HCT116 (cell line): ENCODE measurements at regions not wholly inside any gene's neighbourhood (a gene's known extent, or its start where the extent isn't known, plus 50 kb on each side); places are given as distances from the start of the nearest gene placed in this dataset.

ENCODE experiments used
- ATAC-seq: fragments of 200-7000 bp; cut with Tn5 transposase; 2 replicates; pipeline ENCODE4 v1.9.1; 2020; ENCODE audit warnings: mild to moderate bottlenecking, moderate library complexity
- BruUV-seq: library from RNA; stranded (reverse); fragments of 400-500 nt; replicated peaks from 2 replicates; lab custom pipeline; 2021; lab: Mats Ljungman, UMichigan
- CTCF ChIA-PET: fragments of 300-600 bp; sonication (Branson Sonifier 250); formaldehyde crosslinking; loops from one replicate; lab custom pipeline; 2021; ENCODE audit warnings: antibody characterized with exemption; lab: Charles Lee
- POLR2A ChIA-PET: fragments of 300-600, 350-600 bp; sonication (Branson Sonifier 250); formaldehyde crosslinking; loops from one replicate; lab custom pipeline; 2021; ENCODE audit warnings: antibody characterized with exemption; lab: Charles Lee
- RAD21 ChIA-PET, 2 experiments: fragments of 300-600 bp; sonication (Branson Sonifier 250); formaldehyde crosslinking; loops; one replicate each; lab custom pipeline; 2023; ENCODE audit warnings: low total read pairs in 2 of 2; ENCODE audit not compliant: uncharacterized antibody in 2 of 2, unreplicated experiment in 2 of 2, low non-redundant PET in 1 of 2; lab: Charles Lee
- DNase-seq: peaks from one replicate; pipeline ENCODE4 v3.0.0-alpha.2; 2010; ENCODE audit warnings: low read depth, low spot score
- H2AFZ ChIP-seq: fragments of 200-600 bp; shearing (Covaris generic), sonication (generic); 2 replicates; pipeline ENCODE4 v1.6.1; 2017; ENCODE audit warnings: low read depth, mixed run types, mixed read lengths, antibody characterized with exemption, low read length; ENCODE audit not compliant: poor library complexity, severe bottlenecking
- H3K27ac ChIP-seq: 2 replicates; pipeline ENCODE4 v1.5.1; 2012; ENCODE audit warnings: low read depth, low read length
- H3K27me3 ChIP-seq: fragments of 200-600 bp; sonication (generic); 2 replicates; pipeline ENCODE4 v1.6.1; 2016; ENCODE audit warnings: mixed run types, low read length, mixed read lengths; ENCODE audit not compliant: insufficient read depth
- H3K36me3 ChIP-seq, 2 experiments: fragments of 200-500 bp in 1 of 2; fragments of 200-600 bp in 1 of 2; sonication (Bioruptor generic) in 1 of 2; sonication (generic) in 1 of 2; 2 replicates each; pipeline versions ENCODE4 v1.5.1 to v1.6.1; 2014 to 2016; ENCODE audit warnings: low read length in 2 of 2, inconsistent platforms in 1 of 2, mixed read lengths in 1 of 2, mixed run types in 1 of 2; ENCODE audit not compliant: insufficient read depth in 2 of 2, control insufficient read depth in 1 of 2
- H3K4me1 ChIP-seq, 2 experiments: fragments of 200-600 bp in 1 of 2; sonication (generic) in 1 of 2; 2 replicates each; pipeline versions ENCODE4 v1.5.1 to v1.6.1; 2012 to 2017; ENCODE audit warnings: low read length in 2 of 2, inconsistent platforms in 1 of 2, mild to moderate bottlenecking in 1 of 2, mixed read lengths in 1 of 2, mixed run types in 1 of 2, moderate library complexity in 1 of 2; ENCODE audit not compliant: insufficient read depth in 2 of 2, control insufficient read depth in 1 of 2
- H3K4me2 ChIP-seq: fragments of 200-600 bp; sonication (generic); 2 replicates; pipeline ENCODE4 v1.6.1; 2017; ENCODE audit warnings: mixed run types, low read length, mixed read lengths
- H3K4me3 ChIP-seq, 2 experiments: fragments of 200-600 bp in 1 of 2; sonication (generic) in 1 of 2; replicated peaks in 1 of 2; 2 replicates each; pipeline ENCODE4 v1.5.1; 2011 to 2016; ENCODE audit warnings: low read length in 2 of 2, control low read depth in 1 of 2, low read depth in 1 of 2, mild to moderate bottlenecking in 1 of 2, mixed read lengths in 1 of 2, mixed run types in 1 of 2
- H3K79me2 ChIP-seq: fragments of 200-600 bp; sonication (generic); 2 replicates; pipeline ENCODE4 v1.6.1; 2017; ENCODE audit warnings: mild to moderate bottlenecking, mixed run types, low read length, moderate library complexity, mixed read lengths; ENCODE audit not compliant: insufficient read depth
- H3K9ac ChIP-seq: fragments of 200-600 bp; sonication (generic); 2 replicates; pipeline ENCODE4 v1.6.1; 2016; ENCODE audit warnings: low read length, mixed read lengths
- H3K9me2 ChIP-seq: fragments of 200-600 bp; sonication (generic), shearing (Covaris generic); 2 replicates; pipeline ENCODE4 v1.6.1; 2017; ENCODE audit warnings: mixed run types, mild to moderate bottlenecking, moderate library complexity; ENCODE audit not compliant: insufficient read depth
- H3K9me3 ChIP-seq, 2 experiments: fragments of 200-500 bp in 1 of 2; fragments of 200-600 bp in 1 of 2; sonication (Bioruptor generic) in 1 of 2; sonication (generic) in 1 of 2; 2 replicates each; pipeline ENCODE4 v1.6.1; 2014 to 2017; ENCODE audit warnings: low read length in 2 of 2, mixed read lengths in 2 of 2, inconsistent platforms in 1 of 2, low read depth in 1 of 2, mild to moderate bottlenecking in 1 of 2, mixed run types in 1 of 2, moderate library complexity in 1 of 2; ENCODE audit not compliant: control insufficient read depth in 1 of 2, insufficient read depth in 1 of 2
- H4K20me1 ChIP-seq: fragments of 200-600 bp; sonication (generic), shearing (Covaris generic); 2 replicates; pipeline ENCODE4 v1.6.1; 2017; ENCODE audit warnings: mixed run types, mild to moderate bottlenecking, moderate library complexity; ENCODE audit not compliant: insufficient read depth
- CBX3 ChIP-seq: IDR thresholded peaks from 2 replicates; pipeline ENCODE4 v1.6.1; 2012; ENCODE audit warnings: low read depth
- CTCF ChIP-seq, 3 experiments: fragments of 200-600 bp in 1 of 3; sonication (generic) in 1 of 3; IDR thresholded peaks in 2 of 3; conservative IDR thresholded peaks in 1 of 3; 2 replicates each; pipeline ENCODE4 v1.5.1; 2012 to 2017; ENCODE audit warnings: low read depth in 2 of 3, low read length in 2 of 3, antibody characterized with exemption in 1 of 3, borderline replicate concordance in 1 of 3, control low read depth in 1 of 3, mild to moderate bottlenecking in 1 of 3, mixed read lengths in 1 of 3, mixed run types in 1 of 3, moderate library complexity in 1 of 3; ENCODE audit not compliant: insufficient read depth in 1 of 3
- EZH2 ChIP-seq: fragments of 200-600 bp; sonication (generic); IDR thresholded peaks from 2 replicates; pipeline ENCODE4 v1.6.1; 2017; ENCODE audit warnings: antibody characterized with exemption, mixed run types
- JUND ChIP-seq: IDR thresholded peaks from 2 replicates; pipeline ENCODE4 v1.6.1; 2012
- ZNF274 ChIP-seq: fragments of 200-500 bp; sonication (Bioruptor generic); IDR thresholded peaks from 2 replicates; pipeline ENCODE4 v1.6.1; 2014; ENCODE audit warnings: mild to moderate bottlenecking, low read depth, low read length, inconsistent platforms
- intact Hi-C: fragments of 100-400 bp; cut with micrococcal nuclease; formaldehyde crosslinking; loops from 2 replicates; pipeline ENCODE4 v1.10.0; 2022
- TF ChIP-seq, protein P1 (sequence below): IDR thresholded peaks from 2 replicates; pipeline ENCODE4 v1.6.1; 2012; ENCODE audit warnings: low read depth
- TF ChIP-seq, protein P2 (sequence below): IDR thresholded peaks from 2 replicates; pipeline ENCODE4 v1.6.1; 2011; ENCODE audit warnings: mild to moderate bottlenecking, low read length, moderate library complexity; ENCODE audit not compliant: insufficient replicate concordance; ENCODE audit errors: extremely low read depth

- ChIA-PET POLR2A (no interaction called here), CTCF (no interaction called here), RAD21 (no interaction called here)
- Histone ChIP-seq H3K9me2 (no peaks in the 10 kb centered on the region), H4K20me1 (no peaks in the 10 kb centered on the region), H3K9ac (no peak overlapping the region), H3K79me2 (no peaks in the 10 kb centered on the region), H2AFZ (no peak overlapping the region), H3K27ac (no peak overlapping the region), H3K27me3 (no peaks in the 10 kb centered on the region), H3K4me3 (no peak overlapping the region), H3K9me3 (no peaks in the 10 kb centered on the region), H3K36me3 (no peaks in the 10 kb centered on the region), H3K4me2 (no peak overlapping the region), H3K4me1 (no peaks in the 10 kb centered on the region)
- BruUV-seq: no TSS peak
- TF ChIP-seq EZH2: no peak
- TF ChIP-seq CBX3: no peak
- no peak for TF ChIP-seq CTCF (IDR thresholded peaks at IDR 0.05 in 2 of 3, conservative IDR thresholded peaks at IDR 0.05 in 1 of 3; ENCODE audit: borderline replicate concordance in 1 of 3, insufficient read depth in 1 of 3, low read depth in 2 of 3, low read length in 2 of 3)
- TF ChIP-seq, protein P1, sequence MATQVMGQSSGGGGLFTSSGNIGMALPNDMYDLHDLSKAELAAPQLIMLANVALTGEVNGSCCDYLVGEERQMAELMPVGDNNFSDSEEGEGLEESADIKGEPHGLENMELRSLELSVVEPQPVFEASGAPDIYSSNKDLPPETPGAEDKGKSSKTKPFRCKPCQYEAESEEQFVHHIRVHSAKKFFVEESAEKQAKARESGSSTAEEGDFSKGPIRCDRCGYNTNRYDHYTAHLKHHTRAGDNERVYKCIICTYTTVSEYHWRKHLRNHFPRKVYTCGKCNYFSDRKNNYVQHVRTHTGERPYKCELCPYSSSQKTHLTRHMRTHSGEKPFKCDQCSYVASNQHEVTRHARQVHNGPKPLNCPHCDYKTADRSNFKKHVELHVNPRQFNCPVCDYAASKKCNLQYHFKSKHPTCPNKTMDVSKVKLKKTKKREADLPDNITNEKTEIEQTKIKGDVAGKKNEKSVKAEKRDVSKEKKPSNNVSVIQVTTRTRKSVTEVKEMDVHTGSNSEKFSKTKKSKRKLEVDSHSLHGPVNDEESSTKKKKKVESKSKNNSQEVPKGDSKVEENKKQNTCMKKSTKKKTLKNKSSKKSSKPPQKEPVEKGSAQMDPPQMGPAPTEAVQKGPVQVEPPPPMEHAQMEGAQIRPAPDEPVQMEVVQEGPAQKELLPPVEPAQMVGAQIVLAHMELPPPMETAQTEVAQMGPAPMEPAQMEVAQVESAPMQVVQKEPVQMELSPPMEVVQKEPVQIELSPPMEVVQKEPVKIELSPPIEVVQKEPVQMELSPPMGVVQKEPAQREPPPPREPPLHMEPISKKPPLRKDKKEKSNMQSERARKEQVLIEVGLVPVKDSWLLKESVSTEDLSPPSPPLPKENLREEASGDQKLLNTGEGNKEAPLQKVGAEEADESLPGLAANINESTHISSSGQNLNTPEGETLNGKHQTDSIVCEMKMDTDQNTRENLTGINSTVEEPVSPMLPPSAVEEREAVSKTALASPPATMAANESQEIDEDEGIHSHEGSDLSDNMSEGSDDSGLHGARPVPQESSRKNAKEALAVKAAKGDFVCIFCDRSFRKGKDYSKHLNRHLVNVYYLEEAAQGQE: no peak
- TF ChIP-seq, protein P2, sequence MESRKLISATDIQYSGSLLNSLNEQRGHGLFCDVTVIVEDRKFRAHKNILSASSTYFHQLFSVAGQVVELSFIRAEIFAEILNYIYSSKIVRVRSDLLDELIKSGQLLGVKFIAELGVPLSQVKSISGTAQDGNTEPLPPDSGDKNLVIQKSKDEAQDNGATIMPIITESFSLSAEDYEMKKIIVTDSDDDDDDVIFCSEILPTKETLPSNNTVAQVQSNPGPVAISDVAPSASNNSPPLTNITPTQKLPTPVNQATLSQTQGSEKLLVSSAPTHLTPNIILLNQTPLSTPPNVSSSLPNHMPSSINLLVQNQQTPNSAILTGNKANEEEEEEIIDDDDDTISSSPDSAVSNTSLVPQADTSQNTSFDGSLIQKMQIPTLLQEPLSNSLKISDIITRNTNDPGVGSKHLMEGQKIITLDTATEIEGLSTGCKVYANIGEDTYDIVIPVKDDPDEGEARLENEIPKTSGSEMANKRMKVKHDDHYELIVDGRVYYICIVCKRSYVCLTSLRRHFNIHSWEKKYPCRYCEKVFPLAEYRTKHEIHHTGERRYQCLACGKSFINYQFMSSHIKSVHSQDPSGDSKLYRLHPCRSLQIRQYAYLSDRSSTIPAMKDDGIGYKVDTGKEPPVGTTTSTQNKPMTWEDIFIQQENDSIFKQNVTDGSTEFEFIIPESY: no peak
- TF ChIP-seq JUND: no peak
- no peak for TF ChIP-seq ZNF274
- no peak for ATAC-seq
- intact Hi-C loops: no loop called here
- DNase-seq: no peak
These were observed 556.0 kb downstream of the PTPRC start for GRCh38 chr1:199194862-199195261.
